Neural cell (in vitro differentiated cells): ENCODE measurements at regions not wholly inside any gene's neighbourhood (a gene's known extent, or its start where the extent isn't known, plus 50 kb on each side); places are given as distances from the start of the nearest gene placed in this dataset.

Experiments used
- H2AFZ ChIP-seq: fragments of 200-600, 300-800 bp; sonication (generic), shearing (Covaris generic); 2 replicates; pipeline ENCODE4 v1.6.0; 2014; ENCODE audit warnings: low read depth, mild to moderate bottlenecking, antibody characterized with exemption, low read length, moderate library complexity
- H3F3A ChIP-seq: fragments of 200-600 bp; shearing (Covaris generic); 2 replicates; pipeline ENCODE4 v1.6.1; 2016; ENCODE audit warnings: mild to moderate bottlenecking, moderate library complexity, mixed read lengths, antibody characterized with exemption, low read length; ENCODE audit not compliant: insufficient read depth, poor library complexity, severe bottlenecking
- H3K27ac ChIP-seq: fragments of 200-600, 300-800 bp; sonication (generic), shearing (Covaris generic); 2 replicates; pipeline ENCODE4 v1.5.1; 2014; ENCODE audit warnings: mild to moderate bottlenecking, low read length, moderate library complexity
- H3K27me3 ChIP-seq: fragments of 300-800, 200-600 bp; sonication (generic), shearing (Covaris generic); 2 replicates; pipeline ENCODE4 v1.6.0; 2014; ENCODE audit warnings: mild to moderate bottlenecking, low read depth, low read length, moderate library complexity; ENCODE audit not compliant: insufficient read depth
- H3K36me3 ChIP-seq: fragments of 300-800, 200-600 bp; sonication (generic), shearing (Covaris generic); 2 replicates; pipeline ENCODE4 v1.5.1; 2014; ENCODE audit warnings: mild to moderate bottlenecking, antibody characterized with exemption, low read length, moderate library complexity; ENCODE audit not compliant: insufficient read depth
- H3K4me2 ChIP-seq: fragments of 300-800, 200-600 bp; sonication (generic), shearing (Covaris generic); 2 replicates; pipeline ENCODE4 v1.6.0; 2014; ENCODE audit warnings: mild to moderate bottlenecking, low read length
- H3K4me3 ChIP-seq: fragments of 300-800, 200-600 bp; sonication (generic), shearing (Covaris generic); 2 replicates; pipeline ENCODE4 v1.5.1; 2014; ENCODE audit warnings: mild to moderate bottlenecking, low read length, moderate library complexity
- H3K79me2 ChIP-seq: fragments of 200-600 bp; shearing (Covaris generic); replicated peaks from 2 replicates; pipeline ENCODE4 v1.6.0; 2014; ENCODE audit warnings: mild to moderate bottlenecking, low read length, moderate library complexity; ENCODE audit not compliant: insufficient read depth
- H3K9ac ChIP-seq: fragments of 300-800, 200-600 bp; sonication (generic), shearing (Covaris generic); 2 replicates; pipeline ENCODE4 v1.6.1; 2016; ENCODE audit warnings: mild to moderate bottlenecking, low read length, mixed read lengths
- H3K9me2 ChIP-seq: fragments of 200-600 bp; shearing (Covaris generic); 2 replicates; pipeline ENCODE4 v1.6.1; 2016; ENCODE audit warnings: mild to moderate bottlenecking, low read length, mixed read lengths; ENCODE audit not compliant: insufficient read depth
- H3K9me3 ChIP-seq: fragments of 200-600, 300-800 bp; sonication (generic), shearing (Covaris generic); 2 replicates; pipeline ENCODE4 v1.6.1; 2016; ENCODE audit warnings: mild to moderate bottlenecking, mixed run types, low read length, moderate library complexity, mixed read lengths
- H4K20me1 ChIP-seq: fragments of 200-600 bp; shearing (Covaris generic); 2 replicates; pipeline ENCODE4 v1.6.1; 2016; ENCODE audit warnings: mild to moderate bottlenecking, mixed run types; ENCODE audit not compliant: insufficient read depth
- EP300 ChIP-seq: fragments of 450-650 bp; conservative IDR thresholded peaks from 2 replicates; pipeline ENCODE4 v1.6.1; 2014; ENCODE audit warnings: antibody characterized with exemption, mild to moderate bottlenecking, moderate library complexity; ENCODE audit not compliant: poor library complexity, severe bottlenecking
- EZH2 ChIP-seq: fragments of 200-600, 300-800 bp; shearing (Covaris generic), sonication (generic); IDR thresholded peaks from 2 replicates; pipeline ENCODE4 v1.6.1; 2014; ENCODE audit warnings: antibody characterized with exemption, low read length, borderline replicate concordance, mild to moderate bottlenecking; ENCODE audit not compliant: insufficient read depth, poor library complexity, severe bottlenecking
- MXI1 ChIP-seq: fragments of 450-650 bp; conservative IDR thresholded peaks from 2 replicates; pipeline ENCODE4 v1.6.1; 2014; ENCODE audit warnings: antibody characterized with exemption, mild to moderate bottlenecking; ENCODE audit not compliant: poor library complexity, severe bottlenecking
- POLR2AphosphoS5 ChIP-seq: IDR thresholded peaks from 2 replicates; pipeline ENCODE4 v1.6.1; 2012
- RAD21 ChIP-seq: fragments of 450-650 bp; conservative IDR thresholded peaks from 2 replicates; pipeline ENCODE4 v1.6.1; 2014; ENCODE audit warnings: antibody characterized with exemption, mild to moderate bottlenecking, moderate library complexity
- SMC3 ChIP-seq: fragments of 450-650 bp; conservative IDR thresholded peaks from 2 replicates; pipeline ENCODE4 v1.6.1; 2014; ENCODE audit warnings: antibody characterized with exemption, mild to moderate bottlenecking, moderate library complexity; ENCODE audit not compliant: poor library complexity
- TAF1 ChIP-seq: IDR thresholded peaks from 2 replicates; pipeline ENCODE4 v1.6.1; 2012; ENCODE audit warnings: low read depth
- TF ChIP-seq, protein P1 (sequence below): fragments of 450-650 bp; IDR thresholded peaks from 2 replicates; pipeline ENCODE4 v1.5.1; 2014; ENCODE audit warnings: antibody characterized with exemption, mild to moderate bottlenecking, moderate library complexity; ENCODE audit not compliant: poor library complexity, severe bottlenecking
- TF ChIP-seq, protein P2 (sequence below): IDR thresholded peaks from 2 replicates; pipeline ENCODE4 v1.6.1; 2012; ENCODE audit warnings: borderline replicate concordance

DNA sequence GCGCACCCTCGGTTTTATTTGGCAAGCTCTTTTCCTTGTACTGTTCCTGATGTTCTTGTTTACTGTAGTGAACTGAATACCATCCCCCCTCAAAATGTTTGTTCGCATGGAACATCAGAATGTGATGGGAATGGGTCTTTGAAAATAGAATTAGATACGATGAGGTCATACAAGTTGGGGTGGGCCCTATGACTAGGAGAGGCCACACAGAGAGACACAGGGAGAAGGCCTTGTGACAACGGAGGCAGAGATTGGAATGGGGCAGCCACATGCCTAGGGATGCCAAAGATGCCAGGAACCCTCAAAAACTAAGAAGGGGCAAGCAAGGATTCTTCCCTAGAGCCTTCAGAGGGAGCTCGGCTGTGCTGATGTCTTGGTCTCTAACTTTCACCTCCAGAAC, 123.6 kb downstream of the FAM204A start:
- H3K4me3 ChIP-seq = no peak overlapping the region
- no peaks in the 10 kb centered on the region for H3K27me3 ChIP-seq
- H3K4me2 ChIP-seq = no peak overlapping the region
- H2AFZ ChIP-seq = no peak overlapping the region
- H3K9ac ChIP-seq = no peak overlapping the region
- no peaks in the 10 kb centered on the region for H3K79me2 ChIP-seq
- no peaks in the 10 kb centered on the region for H3K9me2 ChIP-seq
- no peaks in the 10 kb centered on the region for H4K20me1 ChIP-seq
- no peak for TF ChIP-seq TAF1
- TF ChIP-seq EZH2 = no peak
- no peak for TF ChIP-seq SMC3
- TF ChIP-seq, protein P1, sequence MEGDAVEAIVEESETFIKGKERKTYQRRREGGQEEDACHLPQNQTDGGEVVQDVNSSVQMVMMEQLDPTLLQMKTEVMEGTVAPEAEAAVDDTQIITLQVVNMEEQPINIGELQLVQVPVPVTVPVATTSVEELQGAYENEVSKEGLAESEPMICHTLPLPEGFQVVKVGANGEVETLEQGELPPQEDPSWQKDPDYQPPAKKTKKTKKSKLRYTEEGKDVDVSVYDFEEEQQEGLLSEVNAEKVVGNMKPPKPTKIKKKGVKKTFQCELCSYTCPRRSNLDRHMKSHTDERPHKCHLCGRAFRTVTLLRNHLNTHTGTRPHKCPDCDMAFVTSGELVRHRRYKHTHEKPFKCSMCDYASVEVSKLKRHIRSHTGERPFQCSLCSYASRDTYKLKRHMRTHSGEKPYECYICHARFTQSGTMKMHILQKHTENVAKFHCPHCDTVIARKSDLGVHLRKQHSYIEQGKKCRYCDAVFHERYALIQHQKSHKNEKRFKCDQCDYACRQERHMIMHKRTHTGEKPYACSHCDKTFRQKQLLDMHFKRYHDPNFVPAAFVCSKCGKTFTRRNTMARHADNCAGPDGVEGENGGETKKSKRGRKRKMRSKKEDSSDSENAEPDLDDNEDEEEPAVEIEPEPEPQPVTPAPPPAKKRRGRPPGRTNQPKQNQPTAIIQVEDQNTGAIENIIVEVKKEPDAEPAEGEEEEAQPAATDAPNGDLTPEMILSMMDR = no peak
- no peak for TF ChIP-seq MXI1
- no peak for TF ChIP-seq RAD21
- no peak for TF ChIP-seq POLR2AphosphoS5
- TF ChIP-seq, protein P2, sequence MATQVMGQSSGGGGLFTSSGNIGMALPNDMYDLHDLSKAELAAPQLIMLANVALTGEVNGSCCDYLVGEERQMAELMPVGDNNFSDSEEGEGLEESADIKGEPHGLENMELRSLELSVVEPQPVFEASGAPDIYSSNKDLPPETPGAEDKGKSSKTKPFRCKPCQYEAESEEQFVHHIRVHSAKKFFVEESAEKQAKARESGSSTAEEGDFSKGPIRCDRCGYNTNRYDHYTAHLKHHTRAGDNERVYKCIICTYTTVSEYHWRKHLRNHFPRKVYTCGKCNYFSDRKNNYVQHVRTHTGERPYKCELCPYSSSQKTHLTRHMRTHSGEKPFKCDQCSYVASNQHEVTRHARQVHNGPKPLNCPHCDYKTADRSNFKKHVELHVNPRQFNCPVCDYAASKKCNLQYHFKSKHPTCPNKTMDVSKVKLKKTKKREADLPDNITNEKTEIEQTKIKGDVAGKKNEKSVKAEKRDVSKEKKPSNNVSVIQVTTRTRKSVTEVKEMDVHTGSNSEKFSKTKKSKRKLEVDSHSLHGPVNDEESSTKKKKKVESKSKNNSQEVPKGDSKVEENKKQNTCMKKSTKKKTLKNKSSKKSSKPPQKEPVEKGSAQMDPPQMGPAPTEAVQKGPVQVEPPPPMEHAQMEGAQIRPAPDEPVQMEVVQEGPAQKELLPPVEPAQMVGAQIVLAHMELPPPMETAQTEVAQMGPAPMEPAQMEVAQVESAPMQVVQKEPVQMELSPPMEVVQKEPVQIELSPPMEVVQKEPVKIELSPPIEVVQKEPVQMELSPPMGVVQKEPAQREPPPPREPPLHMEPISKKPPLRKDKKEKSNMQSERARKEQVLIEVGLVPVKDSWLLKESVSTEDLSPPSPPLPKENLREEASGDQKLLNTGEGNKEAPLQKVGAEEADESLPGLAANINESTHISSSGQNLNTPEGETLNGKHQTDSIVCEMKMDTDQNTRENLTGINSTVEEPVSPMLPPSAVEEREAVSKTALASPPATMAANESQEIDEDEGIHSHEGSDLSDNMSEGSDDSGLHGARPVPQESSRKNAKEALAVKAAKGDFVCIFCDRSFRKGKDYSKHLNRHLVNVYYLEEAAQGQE = no peak
- no peak for TF ChIP-seq EP300
- H3K9me3 ChIP-seq = no peaks in the 10 kb centered on the region
- no peaks in the 10 kb centered on the region for H3K36me3 ChIP-seq
- no peaks in the 10 kb centered on the region for H3F3A ChIP-seq
- H3K27ac ChIP-seq = no peak overlapping the region

DNA sequence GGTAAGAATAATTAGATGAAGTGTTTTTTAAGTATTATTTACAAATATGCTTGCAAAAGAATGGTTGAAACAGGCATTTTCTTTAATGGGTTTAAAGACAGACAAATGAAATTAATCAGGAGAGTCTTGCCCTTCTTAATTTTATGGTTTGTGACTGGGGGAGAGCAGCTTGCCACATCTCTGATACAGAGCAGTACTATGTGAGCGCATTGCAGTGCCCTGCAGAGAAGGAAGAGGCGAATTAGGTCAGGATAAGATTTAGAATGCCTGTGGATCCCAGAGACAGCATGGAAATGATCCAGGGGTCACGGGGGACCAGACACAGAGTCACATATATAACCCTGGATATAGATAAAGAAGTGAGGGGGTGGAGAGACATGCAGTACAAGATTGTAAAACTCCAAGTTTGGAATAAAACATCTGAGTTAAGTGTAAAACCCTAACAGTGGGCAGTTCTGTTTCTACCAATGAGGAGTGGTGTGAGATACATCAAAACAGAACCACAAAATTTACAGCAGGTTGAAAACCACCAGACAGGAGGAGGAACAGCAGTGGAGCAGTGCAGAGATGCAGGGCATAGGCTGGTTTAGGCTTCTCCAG, 125.5 kb downstream of the FAM204A start:
- Histone ChIP-seq H3K27ac (no peak overlapping the region), H3K79me2 (no peaks in the 10 kb centered on the region), H3F3A (no peaks in the 10 kb centered on the region), H3K9me2 (no peaks in the 10 kb centered on the region), H3K27me3 (no peaks in the 10 kb centered on the region), H2AFZ (no peak overlapping the region), H3K4me2 (no peak overlapping the region), H3K36me3 (no peaks in the 10 kb centered on the region), H3K9me3 (no peaks in the 10 kb centered on the region), H3K4me3 (no peak overlapping the region), H3K9ac (no peak overlapping the region), H4K20me1 (no peaks in the 10 kb centered on the region)
- no peak for TF ChIP-seq MXI1
- TF ChIP-seq, protein P1 = no peak
- TF ChIP-seq EP300 = no peak
- TF ChIP-seq, protein P2 = no peak
- no peak for TF ChIP-seq SMC3
- no peak for TF ChIP-seq EZH2
- no peak for TF ChIP-seq TAF1
- no peak for TF ChIP-seq RAD21
- no peak for TF ChIP-seq POLR2AphosphoS5
